OCI-LY7 (cell line): ENCODE measurements at regions not wholly inside any gene's neighbourhood (a gene's known extent, or its start where the extent isn't known, plus 50 kb on each side); places are given as distances from the start of the nearest gene placed in this dataset.

Experiments
- EZH2phosphoT487 ChIP-seq: fragments of 200-600 bp; sonication (generic); IDR thresholded peaks from 2 replicates; pipeline ENCODE4 v1.6.1; 2018; ENCODE audit warnings: low read depth, borderline replicate concordance, mild to moderate bottlenecking, mixed run types, antibody characterized with exemption, low read length, moderate library complexity, mixed read lengths
- TF ChIP-seq, protein P1 (sequence below): fragments of 200-600 bp; sonication (generic); conservative IDR thresholded peaks from 2 replicates; pipeline ENCODE4 v1.5.1; 2014; ENCODE audit warnings: mild to moderate bottlenecking, antibody characterized with exemption, low read length, moderate library complexity, mixed read lengths

DNA sequence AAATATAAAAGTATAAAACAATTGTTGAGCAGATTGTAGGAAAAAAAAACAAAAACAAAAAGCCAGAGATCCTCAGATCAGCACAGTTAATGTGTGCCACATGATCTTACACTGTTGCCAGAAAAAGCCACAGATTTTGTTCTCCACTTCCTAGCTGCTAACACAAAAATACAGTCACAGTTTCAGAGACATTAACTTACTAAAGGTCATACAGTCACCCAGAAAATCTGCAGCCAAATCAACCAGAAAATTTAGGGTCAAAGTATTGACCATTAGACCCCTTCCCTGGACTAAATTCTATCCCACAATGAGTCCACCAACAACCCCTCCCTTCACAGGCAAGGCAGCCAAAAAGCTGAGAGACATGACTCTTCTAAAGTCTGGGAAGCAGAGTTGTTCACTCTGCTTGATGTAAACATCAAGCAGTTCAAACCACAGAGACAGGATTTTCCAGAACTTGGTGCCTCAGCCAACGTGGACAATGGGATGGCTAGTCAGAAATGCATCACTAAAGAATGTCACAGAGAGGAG lies 59.1 kb downstream of the SST start:
- TF ChIP-seq, protein P1, sequence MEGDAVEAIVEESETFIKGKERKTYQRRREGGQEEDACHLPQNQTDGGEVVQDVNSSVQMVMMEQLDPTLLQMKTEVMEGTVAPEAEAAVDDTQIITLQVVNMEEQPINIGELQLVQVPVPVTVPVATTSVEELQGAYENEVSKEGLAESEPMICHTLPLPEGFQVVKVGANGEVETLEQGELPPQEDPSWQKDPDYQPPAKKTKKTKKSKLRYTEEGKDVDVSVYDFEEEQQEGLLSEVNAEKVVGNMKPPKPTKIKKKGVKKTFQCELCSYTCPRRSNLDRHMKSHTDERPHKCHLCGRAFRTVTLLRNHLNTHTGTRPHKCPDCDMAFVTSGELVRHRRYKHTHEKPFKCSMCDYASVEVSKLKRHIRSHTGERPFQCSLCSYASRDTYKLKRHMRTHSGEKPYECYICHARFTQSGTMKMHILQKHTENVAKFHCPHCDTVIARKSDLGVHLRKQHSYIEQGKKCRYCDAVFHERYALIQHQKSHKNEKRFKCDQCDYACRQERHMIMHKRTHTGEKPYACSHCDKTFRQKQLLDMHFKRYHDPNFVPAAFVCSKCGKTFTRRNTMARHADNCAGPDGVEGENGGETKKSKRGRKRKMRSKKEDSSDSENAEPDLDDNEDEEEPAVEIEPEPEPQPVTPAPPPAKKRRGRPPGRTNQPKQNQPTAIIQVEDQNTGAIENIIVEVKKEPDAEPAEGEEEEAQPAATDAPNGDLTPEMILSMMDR = no peak
- TF ChIP-seq EZH2phosphoT487 = no peak
